ENCODE measurements at regions not wholly inside any gene's neighbourhood (a gene's known extent, or its start where the extent isn't known, plus 50 kb on each side); places are given as distances from the start of the nearest gene placed in this dataset.
A peak's percentile ranks its signal among the peaks of the same experiment; 100 is the strongest.
"Not testable (repeated sequence)": the region's sequence is repeated elsewhere in the genome, so short reads cannot be mapped to it uniquely, and the experiment has no call there.

GRCh38 chr1:234957330-234958065 lies 171.1 kb downstream of the TOMM20 start:
- peak; percentile 56 for DNase-seq

- peak; percentile 40 for DNase-seq
These were observed 171.8 kb downstream of the TOMM20 start for GRCh38 chr1:234956821-234957329.

GRCh38 chr1:234955107-234955731 lies 173.4 kb downstream of the TOMM20 start:
- DNase-seq: peak; percentile 60

GRCh38 chr1:234954613-234955012 lies 174.0 kb downstream of the TOMM20 start:
- DNase-seq: peak; percentile 52

- peak; percentile 55 for DNase-seq
These were observed 174.8 kb downstream of the TOMM20 start for GRCh38 chr1:234953655-234954405.

GRCh38 chr1:234950598-234950997 lies 178.0 kb downstream of the TOMM20 start:
- no peak for DNase-seq

- DNase-seq: not testable (repeated sequence)
These were observed 179.1 kb downstream of the TOMM20 start for GRCh38 chr1:234949528-234949927.

GRCh38 chr1:234944439-234945344 lies 183.9 kb downstream of the TOMM20 start:
- DNase-seq: no peak

- DNase-seq: peak; percentile 57
These were observed 184.7 kb downstream of the TOMM20 start for GRCh38 chr1:234943836-234944402.

GRCh38 chr1:234942879-234943506 lies 185.6 kb downstream of the TOMM20 start:
- peak; percentile 15 for DNase-seq

- peak; percentile 26 for DNase-seq
These were observed 186.7 kb downstream of the TOMM20 start for GRCh38 chr1:234942012-234942332.

GRCh38 chr1:234941321-234942011 lies 187.2 kb downstream of the TOMM20 start:
- DNase-seq: peak; percentile 38

- DNase-seq: peak; percentile 49
These were observed 187.8 kb downstream of the TOMM20 start for GRCh38 chr1:234940841-234941240.

GRCh38 chr1:234938924-234939323 lies 189.7 kb downstream of the TOMM20 start:
- peak; percentile 47 for DNase-seq

- no peak for DNase-seq
These were observed 190.5 kb downstream of the TOMM20 start for GRCh38 chr1:234938135-234938534.

- DNase-seq: no peak
These were observed 191.8 kb downstream of the TOMM20 start for GRCh38 chr1:234936612-234937389.

- DNase-seq: peak; percentile 50
These were observed 194.0 kb downstream of the TOMM20 start for GRCh38 chr1:234934611-234935033.

GRCh38 chr1:234933475-234933874 lies 195.2 kb downstream of the TOMM20 start:
- peak; percentile 64 for DNase-seq

- peak; percentile 59 for DNase-seq
These were observed 195.9 kb downstream of the TOMM20 start for GRCh38 chr1:234932511-234933430.
